HL-60 (cell line): ENCODE measurements at regions not wholly inside any gene's neighbourhood (a gene's known extent, or its start where the extent isn't known, plus 50 kb on each side); places are given as distances from the start of the nearest gene placed in this dataset.

Source experiments
- TF ChIP-seq, protein P1 (sequence below): IDR thresholded peaks from 2 replicates; pipeline ENCODE4 v1.6.1; 2012; ENCODE audit warnings: low read depth; ENCODE audit not compliant: insufficient replicate concordance
- TF ChIP-seq, protein P2 (sequence below): IDR thresholded peaks from one replicate; pipeline ENCODE4 v1.5.1; 2011; ENCODE audit warnings: low read length, control low read depth, inconsistent platforms; ENCODE audit not compliant: insufficient read depth

DNA sequence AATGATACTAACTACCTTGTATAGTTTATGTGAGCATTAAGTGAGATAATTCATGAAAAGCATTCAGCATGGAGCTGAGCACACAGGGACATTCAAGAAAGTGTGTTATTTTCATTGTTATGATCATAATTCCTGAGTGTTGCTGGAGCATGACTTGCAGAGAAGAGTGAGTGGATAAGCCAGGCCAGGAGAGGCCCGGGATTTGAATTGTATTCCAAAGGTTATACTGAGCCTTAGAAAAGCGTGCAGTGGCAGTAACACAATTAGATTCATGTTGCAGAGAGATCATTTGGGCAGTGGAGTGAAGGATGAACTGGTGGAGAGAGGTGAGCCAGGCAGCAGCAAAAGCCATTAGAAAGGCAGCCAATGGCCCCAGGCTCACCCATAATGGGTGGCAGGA, 142.9 kb upstream of the SH3BP4 start:
- TF ChIP-seq, protein P1, sequence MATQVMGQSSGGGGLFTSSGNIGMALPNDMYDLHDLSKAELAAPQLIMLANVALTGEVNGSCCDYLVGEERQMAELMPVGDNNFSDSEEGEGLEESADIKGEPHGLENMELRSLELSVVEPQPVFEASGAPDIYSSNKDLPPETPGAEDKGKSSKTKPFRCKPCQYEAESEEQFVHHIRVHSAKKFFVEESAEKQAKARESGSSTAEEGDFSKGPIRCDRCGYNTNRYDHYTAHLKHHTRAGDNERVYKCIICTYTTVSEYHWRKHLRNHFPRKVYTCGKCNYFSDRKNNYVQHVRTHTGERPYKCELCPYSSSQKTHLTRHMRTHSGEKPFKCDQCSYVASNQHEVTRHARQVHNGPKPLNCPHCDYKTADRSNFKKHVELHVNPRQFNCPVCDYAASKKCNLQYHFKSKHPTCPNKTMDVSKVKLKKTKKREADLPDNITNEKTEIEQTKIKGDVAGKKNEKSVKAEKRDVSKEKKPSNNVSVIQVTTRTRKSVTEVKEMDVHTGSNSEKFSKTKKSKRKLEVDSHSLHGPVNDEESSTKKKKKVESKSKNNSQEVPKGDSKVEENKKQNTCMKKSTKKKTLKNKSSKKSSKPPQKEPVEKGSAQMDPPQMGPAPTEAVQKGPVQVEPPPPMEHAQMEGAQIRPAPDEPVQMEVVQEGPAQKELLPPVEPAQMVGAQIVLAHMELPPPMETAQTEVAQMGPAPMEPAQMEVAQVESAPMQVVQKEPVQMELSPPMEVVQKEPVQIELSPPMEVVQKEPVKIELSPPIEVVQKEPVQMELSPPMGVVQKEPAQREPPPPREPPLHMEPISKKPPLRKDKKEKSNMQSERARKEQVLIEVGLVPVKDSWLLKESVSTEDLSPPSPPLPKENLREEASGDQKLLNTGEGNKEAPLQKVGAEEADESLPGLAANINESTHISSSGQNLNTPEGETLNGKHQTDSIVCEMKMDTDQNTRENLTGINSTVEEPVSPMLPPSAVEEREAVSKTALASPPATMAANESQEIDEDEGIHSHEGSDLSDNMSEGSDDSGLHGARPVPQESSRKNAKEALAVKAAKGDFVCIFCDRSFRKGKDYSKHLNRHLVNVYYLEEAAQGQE: no peak
- TF ChIP-seq, protein P2, sequence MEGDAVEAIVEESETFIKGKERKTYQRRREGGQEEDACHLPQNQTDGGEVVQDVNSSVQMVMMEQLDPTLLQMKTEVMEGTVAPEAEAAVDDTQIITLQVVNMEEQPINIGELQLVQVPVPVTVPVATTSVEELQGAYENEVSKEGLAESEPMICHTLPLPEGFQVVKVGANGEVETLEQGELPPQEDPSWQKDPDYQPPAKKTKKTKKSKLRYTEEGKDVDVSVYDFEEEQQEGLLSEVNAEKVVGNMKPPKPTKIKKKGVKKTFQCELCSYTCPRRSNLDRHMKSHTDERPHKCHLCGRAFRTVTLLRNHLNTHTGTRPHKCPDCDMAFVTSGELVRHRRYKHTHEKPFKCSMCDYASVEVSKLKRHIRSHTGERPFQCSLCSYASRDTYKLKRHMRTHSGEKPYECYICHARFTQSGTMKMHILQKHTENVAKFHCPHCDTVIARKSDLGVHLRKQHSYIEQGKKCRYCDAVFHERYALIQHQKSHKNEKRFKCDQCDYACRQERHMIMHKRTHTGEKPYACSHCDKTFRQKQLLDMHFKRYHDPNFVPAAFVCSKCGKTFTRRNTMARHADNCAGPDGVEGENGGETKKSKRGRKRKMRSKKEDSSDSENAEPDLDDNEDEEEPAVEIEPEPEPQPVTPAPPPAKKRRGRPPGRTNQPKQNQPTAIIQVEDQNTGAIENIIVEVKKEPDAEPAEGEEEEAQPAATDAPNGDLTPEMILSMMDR: no peak
